ENCODE measurements at regions not wholly inside any gene's neighbourhood (a gene's known extent, or its start where the extent isn't known, plus 50 kb on each side); places are given as distances from the start of the nearest gene placed in this dataset.
A peak's percentile ranks its signal among the peaks of the same experiment; 100 is the strongest.

- TF ChIP-seq MYC (IDR thresholded peaks at IDR 0.05; ENCODE audit: low read depth, low read length) (no peak), MYC (CRISPR knock-in tag; IDR thresholded peaks at IDR 0.05; ENCODE audit: borderline replicate concordance, low read depth) (no peak), ATF6 (CRISPR knock-in tag; IDR thresholded peaks at IDR 0.05) (no peak), ZKSCAN1 (IDR thresholded peaks at IDR 0.05; ENCODE audit: low read depth, low read length) (no peak), CHCHD3 (CRISPR knock-in tag; IDR thresholded peaks at IDR 0.05) (no peak), ZNF780A (CRISPR knock-in tag; IDR thresholded peaks at IDR 0.05) (no peak), ZNF146 (CRISPR knock-in tag; IDR thresholded peaks at IDR 0.05; ENCODE audit: unreplicated experiment) (peak; percentile 94), CHAMP1 (IDR thresholded peaks at IDR 0.05) (peak; percentile 58; the same call in 1 of the 2 replicates)
These were observed 819.5 kb upstream of the ADGRB3 start (continued) for GRCh38 chr6:67815623-67816022.

GRCh38 chr6:67814262-67814661 lies 820.8 kb upstream of the ADGRB3 start:
- no peak overlapping the region for H3K4me3 ChIP-seq
- no peak overlapping the region for H3K9ac ChIP-seq (ENCODE audit: insufficient read depth in 1 of 2, low read depth in 2 of 2, low read length in 2 of 2)
- in situ Hi-C loops (cut with MboI) (no loop called here), intact Hi-C loops (cut with micrococcal nuclease) (no loop called here)
- no peaks in the 10 kb centered on the region for H3K36me3 ChIP-seq (ENCODE audit: control insufficient read depth, insufficient read depth, low read length)
- H3K9me1 ChIP-seq (ENCODE audit: control insufficient read depth, insufficient read depth, low read length): no peaks in the 10 kb centered on the region
- no peak overlapping the region for H3K4me2 ChIP-seq (ENCODE audit: insufficient read depth, low read length)
- FAIRE-seq (no peak), DNase-seq (ENCODE audit: extremely low read depth in 1 of 4, low spot score in 3 of 4) (no peak), ATAC-seq (no peak)
- CTCF ChIA-PET (ENCODE audit: low intra/inter-chr PET ratio): no interaction called here
- no TSS peak for BruUV-seq (replicated peaks)
- H2AFZ ChIP-seq (ENCODE audit: low read depth, low read length): no peak overlapping the region
- TF ChIP-seq TFAP4 (CRISPR knock-in tag; IDR thresholded peaks at IDR 0.05; ENCODE audit: borderline replicate concordance) (no peak), CEBPG (CRISPR knock-in tag; IDR thresholded peaks at IDR 0.05) (no peak), CEBPG (tag; conservative IDR thresholded peaks at IDR 0.05 in 1 of 2, IDR thresholded peaks at IDR 0.05 in 1 of 2) (peak; percentile 20 to 67; a peak in 2 of 4 replicates), CEBPB (tag; IDR thresholded peaks at IDR 0.05) (peak; percentile 46; the same call in 1 of the 2 replicates)
- H4K20me1 ChIP-seq (replicated peaks; ENCODE audit: control insufficient read depth, insufficient read depth, low read length): no peaks in the 10 kb centered on the region
- 72% methylated on average over 3 of the region's 3 CpGs for WGBS (ENCODE audit: insufficient coverage, low coverage, missing lambda C conversion rate)
- no peaks in the 10 kb centered on the region; a peak in 1 of 5 replicates for H3K4me1 ChIP-seq (replicated peaks in 1 of 2; ENCODE audit: control insufficient read depth in 2 of 2, insufficient read depth in 2 of 2, low read length in 2 of 2)
- no peaks in the 10 kb centered on the region for H3K79me2 ChIP-seq (ENCODE audit: control insufficient read depth, insufficient read depth, low read length)
- peaks cover 7% of the 10 kb centered on the region for H3K9me3 ChIP-seq (replicated peaks; ENCODE audit: control insufficient read depth, insufficient read depth, low read depth, low read length)
- POLR2A ChIA-PET: no interaction called here
- no peak overlapping the region for H3K27ac ChIP-seq (ENCODE audit: extremely low read depth, low read depth, low read length)
- H3K27me3 ChIP-seq (ENCODE audit: control insufficient read depth in 2 of 2, insufficient read depth in 2 of 2, low read length in 2 of 2): no peaks in the 10 kb centered on the region

All from K562 (cell line).